GM12892 (cell line): ENCODE measurements at regions not wholly inside any gene's neighbourhood (a gene's known extent, or its start where the extent isn't known, plus 50 kb on each side); places are given as distances from the start of the nearest gene placed in this dataset.

Source experiments
- POLR2A ChIP-seq: IDR thresholded peaks from 2 replicates; pipeline ENCODE4 v1.6.1; 2011; ENCODE audit warnings: low read depth, low read length, control low read depth
- POLR2AphosphoS5 ChIP-seq: IDR thresholded peaks from 2 replicates; pipeline ENCODE4 v1.6.1; 2011; ENCODE audit warnings: low read depth, low read length, control low read depth
- TAF1 ChIP-seq: IDR thresholded peaks from 2 replicates; pipeline ENCODE4 v1.6.1; 2011; ENCODE audit warnings: low read depth, mild to moderate bottlenecking, control low read depth, low read length, borderline replicate concordance

- TF ChIP-seq POLR2A (no peak), POLR2AphosphoS5 (no peak), TAF1 (no peak)
Observed at GRCh38 chr18:6478121-6478520, 63.4 kb upstream of the L3MBTL4 start.
